HAP-1 (cell line): ENCODE measurements at regions not wholly inside any gene's neighbourhood (a gene's known extent, or its start where the extent isn't known, plus 50 kb on each side); places are given as distances from the start of the nearest gene placed in this dataset.
"Not testable (repeated sequence)": the region's sequence is repeated elsewhere in the genome, so short reads cannot be mapped to it uniquely, and the experiment has no call there.

Experiments
- DNase-seq, 2 experiments: peaks; one replicate each; pipeline ENCODE4 v3.0.0-alpha.2; 2016 to 2020; ENCODE audit warnings: low spot score in 2 of 2
- H3K27me3 ChIP-seq: fragments of 250-450 bp; sonication (Bioruptor Pico); 2 replicates; pipeline ENCODE4 v1.5.1; 2020; ENCODE audit warnings: low read depth, mild to moderate bottlenecking, moderate library complexity
- H3K36me3 ChIP-seq: fragments of 250-450 bp; sonication (Bioruptor Pico); replicated peaks from 2 replicates; pipeline ENCODE4 v1.5.1; 2020; ENCODE audit warnings: mild to moderate bottlenecking
- H3K4me1 ChIP-seq: fragments of 250-450 bp; sonication (Bioruptor Pico); 2 replicates; pipeline ENCODE4 v1.5.1; 2020; ENCODE audit warnings: mild to moderate bottlenecking
- H3K4me3 ChIP-seq: fragments of 250-450 bp; sonication (Bioruptor Pico); 2 replicates; pipeline ENCODE4 v1.5.1; 2020; ENCODE audit warnings: mild to moderate bottlenecking, moderate library complexity
- H3K9me3 ChIP-seq: fragments of 250-450 bp; sonication (Bioruptor Pico); 2 replicates; pipeline ENCODE4 v1.5.1; 2020; ENCODE audit warnings: mild to moderate bottlenecking, moderate library complexity
- in situ Hi-C: fragments of 300-500 bp; cut with MboI; formaldehyde crosslinking; loops from 3 replicates; pipeline ENCODE4 v1.14.3; 2020; ENCODE audit warnings: low sequenced_read_pairs, inconsistent platforms, mixed read lengths

- H3K27me3 ChIP-seq, in situ Hi-C loops, H3K9me3 ChIP-seq, DNase-seq, H3K36me3 ChIP-seq, H3K4me1 ChIP-seq, H3K4me3 ChIP-seq: not testable (repeated sequence)
Observed at GRCh38 chr12:90208379-90208778, 499.7 kb upstream of the ATP2B1 start.

GRCh38 chr12:90207799-90208198, 499.2 kb upstream of the ATP2B1 start:
- no peaks in the 10 kb centered on the region for H3K4me1 ChIP-seq
- no peak for DNase-seq
- no peaks in the 10 kb centered on the region for H3K27me3 ChIP-seq
- no peaks in the 10 kb centered on the region for H3K36me3 ChIP-seq
- no peak overlapping the region for H3K4me3 ChIP-seq
- in situ Hi-C loops, result no loop called here
- no peaks in the 10 kb centered on the region for H3K9me3 ChIP-seq

DNA sequence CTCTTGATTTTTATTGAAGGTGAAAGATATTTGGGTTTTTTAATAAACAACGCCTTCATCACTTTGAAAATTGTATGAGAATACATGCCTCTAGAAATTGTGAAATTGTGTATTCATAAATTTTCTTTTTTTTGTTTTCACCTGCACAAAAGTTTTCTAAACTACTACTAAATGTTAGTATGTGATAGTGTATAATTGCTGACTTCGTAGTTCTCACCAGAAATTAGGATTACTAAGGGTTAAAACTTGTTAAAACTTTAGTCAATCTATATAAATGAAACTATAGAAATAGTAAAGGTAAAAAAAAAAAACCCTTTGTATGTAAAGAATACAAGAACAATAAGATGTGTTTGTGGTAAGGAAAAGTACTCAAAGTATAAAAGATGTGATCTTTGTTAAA, 496.5 kb upstream of the ATP2B1 start:
- H3K36me3 ChIP-seq, result no peaks in the 10 kb centered on the region
- in situ Hi-C loops, result no loop called here
- no peak for DNase-seq
- H3K27me3 ChIP-seq, result no peaks in the 10 kb centered on the region
- no peaks in the 10 kb centered on the region for H3K4me1 ChIP-seq
- H3K4me3 ChIP-seq, result no peak overlapping the region
- no peaks in the 10 kb centered on the region for H3K9me3 ChIP-seq

GRCh38 chr12:90203556-90203955, 494.9 kb upstream of the ATP2B1 start:
- no peaks in the 10 kb centered on the region for H3K27me3 ChIP-seq
- in situ Hi-C loops, result no loop called here
- H3K4me1 ChIP-seq, result no peaks in the 10 kb centered on the region
- H3K9me3 ChIP-seq, result no peaks in the 10 kb centered on the region
- DNase-seq, result no peak
- no peaks in the 10 kb centered on the region for H3K36me3 ChIP-seq
- no peak overlapping the region for H3K4me3 ChIP-seq

- H3K4me1 ChIP-seq, result no peaks in the 10 kb centered on the region
- no peaks in the 10 kb centered on the region for H3K27me3 ChIP-seq
- in situ Hi-C loops, result no loop called here
- H3K36me3 ChIP-seq, result no peaks in the 10 kb centered on the region
- H3K4me3 ChIP-seq, result no peak overlapping the region
- DNase-seq, result no peak
- no peaks in the 10 kb centered on the region for H3K9me3 ChIP-seq
Observed at GRCh38 chr12:90199006-90199405, 490.4 kb upstream of the ATP2B1 start.

DNA sequence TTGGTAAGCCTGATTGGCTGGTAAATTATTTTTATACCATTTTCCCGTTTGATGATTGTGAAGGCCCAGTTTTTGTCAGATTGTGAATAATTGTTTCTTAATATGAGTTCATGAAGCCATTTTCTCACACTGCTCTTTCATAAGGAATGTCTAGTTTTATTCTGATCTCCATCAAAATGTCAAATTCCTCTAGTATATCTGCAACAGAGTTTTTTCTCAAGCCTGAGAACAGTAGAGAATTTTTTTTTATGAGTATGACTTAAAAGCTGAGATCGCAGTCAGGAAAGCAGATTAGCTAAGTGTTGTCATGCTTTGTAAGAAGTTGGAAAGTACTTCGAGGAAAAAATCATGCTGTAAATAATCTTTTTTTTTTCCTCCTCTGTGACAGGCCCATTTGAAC, 484.9 kb upstream of the ATP2B1 start:
- Histone ChIP-seq H3K4me1 (no peaks in the 10 kb centered on the region), H3K27me3 (no peaks in the 10 kb centered on the region), H3K4me3 (no peak overlapping the region), H3K36me3 (no peaks in the 10 kb centered on the region), H3K9me3 (no peaks in the 10 kb centered on the region)
- in situ Hi-C loops, result no loop called here
- DNase-seq, result no peak

DNA sequence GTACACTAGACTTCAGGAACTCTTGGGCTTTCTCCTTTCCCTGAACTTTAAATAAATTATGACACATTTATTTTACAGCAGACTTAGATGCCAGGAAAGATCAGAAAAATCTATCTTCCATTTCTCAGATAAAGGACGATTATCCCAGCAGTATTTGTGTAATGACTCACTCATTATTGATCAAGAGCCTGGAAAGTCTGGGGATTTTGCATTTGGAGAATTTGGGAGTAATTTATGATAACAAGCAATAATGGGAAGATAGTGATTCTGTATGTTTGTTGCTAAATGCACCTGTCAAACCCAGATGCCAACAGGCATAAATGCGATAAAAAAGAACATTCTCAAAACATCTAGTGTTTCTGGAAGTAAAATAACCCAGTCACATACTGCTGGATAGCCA, 480.2 kb upstream of the ATP2B1 start:
- in situ Hi-C loops, result no loop called here
- Histone ChIP-seq H3K4me3 (no peak overlapping the region), H3K36me3 (no peaks in the 10 kb centered on the region), H3K9me3 (no peaks in the 10 kb centered on the region), H3K4me1 (no peaks in the 10 kb centered on the region), H3K27me3 (no peaks in the 10 kb centered on the region)
- DNase-seq, result no peak

DNA sequence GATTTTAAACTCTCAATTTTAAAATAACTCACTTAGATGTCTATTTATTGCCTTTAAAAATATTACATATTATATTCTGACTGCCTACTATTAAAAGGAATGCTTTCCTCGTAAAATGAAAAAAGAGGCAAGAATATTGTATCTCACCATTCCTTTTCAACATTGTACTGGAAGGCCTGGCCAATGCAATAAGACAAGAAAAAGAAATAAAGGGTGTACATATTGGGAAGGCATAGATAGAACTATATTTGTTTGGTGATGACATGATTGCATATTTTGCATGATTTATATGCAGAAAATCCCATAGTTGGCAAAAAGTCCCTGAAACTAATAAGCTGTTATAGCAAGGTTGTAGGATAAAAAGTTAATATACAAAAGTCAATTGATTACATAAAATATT, 474.6 kb upstream of the ATP2B1 start:
- H3K4me3 ChIP-seq, result no peak overlapping the region
- H3K27me3 ChIP-seq, result no peaks in the 10 kb centered on the region
- H3K36me3 ChIP-seq, result no peaks in the 10 kb centered on the region
- in situ Hi-C loops, result no loop called here
- no peak for DNase-seq
- H3K9me3 ChIP-seq, result no peaks in the 10 kb centered on the region
- H3K4me1 ChIP-seq, result no peaks in the 10 kb centered on the region

DNA sequence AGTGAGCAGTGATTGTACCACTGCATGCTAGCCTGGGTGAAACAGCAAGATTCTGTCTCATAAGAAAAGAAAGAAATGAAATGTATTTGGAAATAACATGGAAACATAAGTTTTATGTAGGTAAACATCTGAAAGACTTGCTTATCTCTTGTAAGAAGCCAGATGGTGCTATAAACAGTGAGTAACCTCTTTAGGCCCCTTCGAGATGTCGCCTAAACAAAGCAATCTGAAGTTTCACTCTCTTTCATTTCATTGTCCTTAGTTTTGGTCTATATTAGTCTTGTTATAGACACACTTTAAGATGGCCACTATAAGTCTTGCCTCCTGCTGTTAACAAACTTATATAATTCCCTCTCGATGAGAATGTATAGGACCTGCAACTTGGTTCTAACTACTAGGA, 472.6 kb upstream of the ATP2B1 start:
- in situ Hi-C loops, result no loop called here
- Histone ChIP-seq H3K36me3 (no peaks in the 10 kb centered on the region), H3K9me3 (no peaks in the 10 kb centered on the region), H3K4me3 (no peak overlapping the region), H3K27me3 (no peaks in the 10 kb centered on the region), H3K4me1 (no peaks in the 10 kb centered on the region)
- DNase-seq, result no peak

- in situ Hi-C loops, result no loop called here
- no peak for DNase-seq
Observed at GRCh38 chr12:90174956-90175355, 466.3 kb upstream of the ATP2B1 start.

DNA sequence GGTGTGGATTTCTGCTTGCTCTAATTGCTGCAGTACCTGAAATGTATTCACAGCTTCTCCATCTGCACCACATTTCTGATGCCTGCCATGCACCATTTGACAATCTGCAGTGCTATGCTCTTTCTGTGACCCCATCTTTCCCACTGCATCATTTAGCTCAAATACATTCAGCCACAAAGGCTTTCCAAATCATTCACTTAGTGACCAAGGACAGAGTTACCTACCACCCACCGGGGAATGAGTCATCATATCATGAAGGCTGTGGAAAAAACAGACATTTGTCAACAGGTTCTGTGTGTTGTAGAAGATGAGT, 465.5 kb upstream of the ATP2B1 start:
- H3K36me3 ChIP-seq, result no peaks in the 10 kb centered on the region
- H3K27me3 ChIP-seq, result no peaks in the 10 kb centered on the region
- no peaks in the 10 kb centered on the region for H3K4me1 ChIP-seq
- DNase-seq, result no peak
- H3K4me3 ChIP-seq, result no peak overlapping the region
- no peaks in the 10 kb centered on the region for H3K9me3 ChIP-seq
- in situ Hi-C loops, result no loop called here

More at GRCh38 chr12:90174956-90175355, 466.3 kb upstream of the ATP2B1 start:
- H3K36me3 ChIP-seq, result no peaks in the 10 kb centered on the region
- no peaks in the 10 kb centered on the region for H3K4me1 ChIP-seq
- no peaks in the 10 kb centered on the region for H3K27me3 ChIP-seq
- H3K4me3 ChIP-seq, result no peak overlapping the region
- H3K9me3 ChIP-seq, result no peaks in the 10 kb centered on the region

DNA sequence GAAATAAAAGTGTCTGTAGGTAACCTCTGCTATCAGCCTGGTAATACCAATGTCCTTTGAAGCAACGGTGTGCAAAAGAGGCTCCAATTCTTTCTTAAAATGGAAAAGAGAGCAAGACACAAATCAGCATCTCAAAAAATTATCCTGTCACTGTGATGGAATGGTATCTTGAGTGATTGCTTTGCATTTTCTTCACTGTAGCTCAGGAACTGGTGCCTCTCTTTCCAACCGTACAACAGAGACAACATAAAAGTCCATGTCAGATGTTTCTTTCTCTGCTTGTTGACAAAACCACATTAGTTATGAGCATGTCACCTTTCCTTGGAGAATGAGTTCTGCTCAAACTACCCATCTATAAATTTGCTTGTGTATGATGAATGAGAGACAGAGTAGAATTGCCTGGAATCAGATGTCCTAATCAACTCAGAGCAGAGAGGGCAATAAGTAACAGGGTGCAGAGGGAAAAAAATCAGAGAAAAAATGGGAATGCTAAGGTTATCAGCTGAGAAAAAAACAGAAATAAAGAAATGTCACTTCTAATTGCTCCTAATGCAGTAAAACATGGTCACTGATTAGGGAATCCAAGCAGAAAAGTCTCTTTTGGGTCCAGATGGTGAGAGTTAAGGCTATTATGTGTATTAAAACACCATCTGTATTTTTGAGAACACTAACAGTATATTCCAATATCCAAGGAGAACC, 465.0 kb upstream of the ATP2B1 start:
- no peak overlapping the region for H3K4me3 ChIP-seq
- no peak for DNase-seq
- H3K4me1 ChIP-seq, result no peaks in the 10 kb centered on the region
- no peaks in the 10 kb centered on the region for H3K27me3 ChIP-seq
- no peaks in the 10 kb centered on the region for H3K9me3 ChIP-seq
- H3K36me3 ChIP-seq, result no peaks in the 10 kb centered on the region
- in situ Hi-C loops, result no loop called here

DNA sequence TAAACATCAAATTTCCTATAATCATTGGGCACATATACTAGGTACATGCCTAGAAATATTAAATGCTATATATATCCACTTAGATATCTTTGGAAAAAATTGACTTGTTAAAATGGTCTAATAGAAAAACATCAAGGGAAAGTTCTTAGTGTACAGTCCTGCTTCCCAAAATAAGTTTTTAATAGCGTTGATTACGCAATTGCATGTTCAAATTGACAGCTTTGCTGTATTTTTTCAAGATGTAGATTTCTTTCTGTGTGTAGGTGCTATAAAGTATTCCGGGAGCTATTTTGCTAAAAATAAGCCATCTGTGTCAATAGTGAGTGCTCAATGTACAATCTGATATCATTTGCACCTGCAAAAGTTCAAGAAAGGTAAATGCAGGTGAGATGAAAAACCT, 463.9 kb upstream of the ATP2B1 start:
- no peak for DNase-seq
- in situ Hi-C loops, result no loop called here
- H3K4me3 ChIP-seq, result no peak overlapping the region
- H3K36me3 ChIP-seq, result no peaks in the 10 kb centered on the region
- H3K9me3 ChIP-seq, result no peaks in the 10 kb centered on the region
- no peaks in the 10 kb centered on the region for H3K4me1 ChIP-seq
- no peaks in the 10 kb centered on the region for H3K27me3 ChIP-seq

DNA sequence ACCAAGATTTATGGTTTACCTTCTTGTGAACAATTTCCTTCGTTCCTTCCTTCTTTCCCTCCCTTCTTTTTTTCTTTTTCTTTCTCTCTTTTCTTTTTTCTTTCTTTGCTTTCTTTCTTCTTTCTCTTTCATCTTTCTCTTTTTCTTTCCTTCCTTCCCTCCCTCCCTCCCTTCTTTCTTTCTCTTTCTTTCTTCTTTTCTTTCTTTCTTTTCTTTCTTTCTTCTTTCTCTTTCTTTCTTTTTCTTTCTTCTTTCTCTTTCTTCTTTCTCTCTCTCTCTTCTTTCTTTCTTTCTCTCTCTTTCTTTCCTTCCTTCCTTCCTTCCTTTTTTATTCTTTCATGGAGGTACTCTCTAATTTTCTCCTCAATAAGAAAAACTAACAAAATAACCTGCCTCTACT, 462.1 kb upstream of the ATP2B1 start:
- Histone ChIP-seq H3K4me1 (no peaks in the 10 kb centered on the region), H3K9me3 (no peaks in the 10 kb centered on the region), H3K27me3 (no peaks in the 10 kb centered on the region), H3K4me3 (no peak overlapping the region), H3K36me3 (no peaks in the 10 kb centered on the region)
- in situ Hi-C loops, result no loop called here
- no peak for DNase-seq

DNA sequence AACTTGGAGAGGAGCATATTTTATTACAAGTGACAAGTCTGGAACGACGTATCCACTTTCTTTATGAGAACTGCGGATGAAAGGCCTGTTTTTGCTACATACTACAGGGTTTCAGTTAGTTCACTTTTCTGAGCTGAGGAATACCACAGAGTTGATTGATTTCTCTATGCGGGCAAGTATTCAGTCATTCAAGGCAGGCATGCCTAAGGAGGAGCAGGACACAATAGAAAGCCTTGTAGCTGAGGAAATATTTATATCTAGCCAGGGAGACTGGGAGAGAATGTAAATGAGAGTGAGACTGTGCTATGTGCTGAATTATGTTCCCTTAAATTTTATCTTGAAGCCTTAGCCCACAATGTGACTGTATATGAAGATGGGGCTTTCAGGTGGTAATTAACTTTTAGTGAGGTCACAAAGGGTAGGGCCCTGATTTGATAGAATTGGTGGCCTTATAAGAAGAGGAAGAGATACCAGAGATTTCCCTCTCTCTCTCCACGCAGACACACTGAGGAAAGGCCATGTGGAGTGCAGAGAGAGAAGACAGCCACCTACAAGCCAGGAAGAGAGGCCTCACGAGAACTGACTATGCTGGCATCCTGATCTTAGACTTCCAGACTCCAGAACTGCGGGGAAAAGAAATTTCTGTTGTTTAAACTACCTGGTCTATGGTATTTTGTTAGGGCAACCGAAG, 459.0 kb upstream of the ATP2B1 start:
- H3K9me3 ChIP-seq, result no peaks in the 10 kb centered on the region
- DNase-seq, result no peak
- H3K27me3 ChIP-seq, result no peaks in the 10 kb centered on the region
- H3K4me1 ChIP-seq, result no peaks in the 10 kb centered on the region
- H3K36me3 ChIP-seq, result no peaks in the 10 kb centered on the region
- no peak overlapping the region for H3K4me3 ChIP-seq
- in situ Hi-C loops, result no loop called here
